Embryonic facial prominence (tissue), 1 donor: ENCODE measurements at regions not wholly inside any gene's neighbourhood (a gene's known extent, or its start where the extent isn't known, plus 50 kb on each side); places are given as distances from the start of the nearest gene placed in this dataset.
"Not testable (repeated sequence)": the region's sequence is repeated elsewhere in the genome, so short reads cannot be mapped to it uniquely, and the experiment has no call there.

ENCODE experiments used
- DNase-seq: peaks from one replicate; pipeline ENCODE4 v3.0.0-alpha.2; 2016; ENCODE audit errors: extremely low spot score

GRCh38 chr5:30596495-30597064 is 596.9 kb upstream of the CDH6 start:
- no peak for DNase-seq

GRCh38 chr5:30594331-30594730 is 599.2 kb upstream of the CDH6 start:
- DNase-seq, result no peak

DNA sequence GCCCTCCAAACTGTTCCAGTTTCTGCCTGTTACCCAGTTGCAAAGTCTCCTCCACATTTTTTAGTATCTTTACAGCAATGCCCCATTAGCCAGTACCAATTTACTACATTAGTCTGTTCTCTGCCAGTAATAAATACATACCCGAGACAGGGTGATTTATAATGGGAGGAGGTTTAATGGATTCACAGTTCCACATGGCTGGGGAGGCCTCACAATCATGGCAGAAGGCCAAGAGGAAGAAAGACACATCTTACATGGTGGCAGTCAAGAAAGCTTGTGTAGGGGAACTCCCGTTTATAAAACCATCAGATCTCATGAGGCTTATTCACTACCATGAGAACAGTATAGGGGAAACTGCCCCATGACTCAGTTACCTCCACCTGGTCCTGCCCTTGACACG is 600.7 kb upstream of the CDH6 start:
- DNase-seq, result no peak

- DNase-seq, result no peak
These were observed 612.1 kb upstream of the CDH6 start for GRCh38 chr5:30581198-30581935.

GRCh38 chr5:30574761-30575160 is 618.7 kb upstream of the CDH6 start:
- no peak for DNase-seq

GRCh38 chr5:30572279-30572678 is 621.2 kb upstream of the CDH6 start:
- no peak for DNase-seq

- DNase-seq, result no peak
These were observed 631.7 kb upstream of the CDH6 start for GRCh38 chr5:30561771-30562170.

DNA sequence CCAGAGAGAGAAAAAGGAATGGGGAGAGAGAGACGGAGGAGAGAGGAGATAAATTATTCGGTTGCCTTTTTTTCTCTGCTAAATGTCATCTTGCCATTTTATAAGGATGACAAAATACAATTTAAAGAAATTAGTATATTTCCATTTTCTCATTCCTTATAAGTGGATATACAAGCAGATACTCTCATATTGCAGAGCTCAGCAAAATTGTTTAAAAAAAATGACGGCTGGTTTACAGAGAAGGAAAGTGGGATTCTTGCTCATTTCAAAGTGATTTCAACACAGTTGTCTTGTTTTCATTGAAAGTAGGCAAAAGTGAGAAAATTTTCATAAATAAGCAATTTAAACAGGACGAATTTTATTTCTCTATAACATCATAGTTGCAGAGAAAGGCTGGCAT is 641.9 kb upstream of the CDH6 start:
- no peak for DNase-seq

GRCh38 chr5:30548580-30549305 is 644.7 kb upstream of the CDH6 start:
- DNase-seq, result no peak

DNA sequence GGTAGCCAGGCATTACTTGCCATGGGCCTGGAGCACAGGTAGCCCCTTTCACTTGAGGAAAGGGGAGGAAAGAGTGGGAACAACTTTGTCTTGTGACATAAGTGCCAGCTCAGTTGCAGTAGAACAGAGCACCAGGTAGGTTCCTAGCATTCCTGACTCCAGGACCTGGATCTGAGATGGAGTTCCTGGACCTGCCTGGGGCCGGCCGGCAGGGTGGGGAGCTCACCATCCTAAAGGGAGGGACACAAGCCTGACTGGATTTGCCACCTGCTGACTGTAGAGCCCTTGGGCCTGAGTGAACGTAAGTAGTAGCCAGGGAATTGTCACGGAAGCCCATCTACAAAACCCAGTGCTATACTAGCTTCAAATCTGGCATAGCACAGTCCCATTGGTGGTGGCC is 653.3 kb upstream of the CDH6 start:
- DNase-seq, result no peak

GRCh38 chr5:30539004-30539634 is 654.4 kb upstream of the CDH6 start:
- no peak for DNase-seq

DNA sequence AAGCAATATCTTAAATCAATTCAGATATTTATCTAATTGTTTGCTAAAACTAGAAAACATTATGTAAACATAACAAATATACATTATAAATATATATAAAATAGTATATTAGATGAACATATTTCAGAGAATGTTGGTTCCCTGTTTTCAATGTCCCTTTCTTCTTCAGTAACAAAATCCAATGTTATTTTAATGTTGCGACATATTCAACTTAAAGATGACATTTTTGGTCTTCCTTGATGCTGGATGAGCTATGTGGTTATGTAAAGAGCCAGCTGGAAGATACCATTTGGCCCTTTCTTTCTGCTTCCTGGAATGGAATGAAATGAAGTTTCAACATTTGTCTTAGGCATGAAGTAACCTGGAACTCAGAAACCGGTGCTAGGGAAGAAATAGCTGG is 668.1 kb upstream of the CDH6 start:
- DNase-seq, result no peak

- no peak for DNase-seq
These were observed 669.1 kb upstream of the CDH6 start for GRCh38 chr5:30524428-30524827.

DNA sequence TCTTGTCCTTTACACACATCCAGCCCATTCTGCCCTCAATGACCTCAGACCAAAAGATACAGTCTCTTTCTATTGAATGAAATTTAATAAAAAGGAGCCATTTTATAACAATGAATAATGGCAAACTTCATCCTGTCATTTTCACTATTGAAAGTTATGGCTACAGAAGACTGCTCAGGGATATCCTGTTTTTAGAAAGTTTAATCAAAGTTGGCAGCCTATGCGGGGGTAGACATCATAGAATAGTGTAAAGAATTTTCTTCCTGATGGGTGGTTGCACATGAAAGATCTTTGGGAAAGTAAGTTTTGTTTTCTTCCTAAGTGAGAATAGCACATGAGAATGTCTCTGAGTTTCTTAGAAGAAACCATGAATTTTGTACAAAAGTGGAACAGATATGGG is 670.4 kb upstream of the CDH6 start:
- no peak for DNase-seq

GRCh38 chr5:30505014-30505886 is 688.2 kb upstream of the CDH6 start:
- no peak for DNase-seq

GRCh38 chr5:30502277-30502676 is 691.2 kb upstream of the CDH6 start:
- no peak for DNase-seq

DNA sequence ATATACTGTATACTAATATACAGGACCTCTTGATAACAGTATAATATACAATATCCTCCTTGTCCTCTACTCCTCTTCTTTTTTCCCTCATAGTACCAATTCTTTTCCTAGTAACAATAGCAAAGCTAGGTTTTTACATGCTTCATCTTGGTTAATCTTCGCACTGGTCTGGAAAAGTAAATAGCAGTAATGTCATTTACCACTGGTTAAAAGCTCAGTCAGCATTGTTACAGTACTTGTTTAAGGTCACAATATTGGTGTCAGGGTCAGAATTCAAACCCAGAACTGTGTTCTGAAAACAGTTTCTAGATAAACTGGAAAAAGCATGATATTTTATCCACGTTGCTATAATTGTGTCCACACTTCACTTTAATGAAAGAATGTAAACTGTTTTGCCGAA is 692.4 kb upstream of the CDH6 start:
- DNase-seq, result no peak

DNA sequence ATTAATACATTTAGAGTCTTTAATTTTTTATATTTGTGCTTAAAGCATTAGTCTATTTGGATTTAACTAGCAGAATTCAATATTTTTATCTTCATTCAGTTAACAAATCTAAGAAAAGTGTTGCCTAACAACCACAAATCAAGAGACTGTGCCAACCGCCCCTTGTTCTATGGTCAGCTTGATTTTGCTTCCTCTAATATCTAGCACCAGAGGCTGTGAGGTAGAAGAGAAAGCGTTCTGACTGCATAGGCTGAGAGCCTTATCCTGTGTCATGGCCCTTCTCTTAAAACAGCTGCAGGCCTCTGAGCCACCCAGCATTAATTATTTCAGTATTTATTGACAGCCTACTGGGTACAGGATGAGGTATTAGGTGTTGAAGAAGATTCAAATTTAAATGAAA is 693.0 kb upstream of the CDH6 start:
- no peak for DNase-seq

GRCh38 chr5:30499402-30499801 is 694.1 kb upstream of the CDH6 start:
- no peak for DNase-seq

GRCh38 chr5:30498972-30499371 is 694.5 kb upstream of the CDH6 start:
- DNase-seq, result no peak

DNA sequence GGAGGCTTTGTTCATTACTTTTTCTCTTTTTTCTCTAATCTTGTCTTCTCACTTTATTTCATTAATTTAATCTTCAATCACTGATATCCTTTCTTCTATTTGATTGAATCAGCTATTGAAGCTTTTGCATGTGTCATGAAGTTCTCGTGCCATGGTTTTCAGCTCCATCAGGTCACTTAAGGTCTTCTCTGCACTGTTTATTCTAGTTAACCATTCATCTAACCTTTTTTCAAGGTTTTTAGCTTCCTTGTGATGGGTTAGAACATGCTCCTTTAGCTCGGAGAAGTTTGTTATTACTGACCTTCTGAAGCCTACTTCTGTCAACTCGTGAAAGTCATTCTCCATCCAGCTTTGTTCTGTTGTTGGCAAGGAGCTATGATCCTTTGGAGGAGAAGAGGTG is 695.0 kb upstream of the CDH6 start:
- DNase-seq, result not testable (repeated sequence)

DNA sequence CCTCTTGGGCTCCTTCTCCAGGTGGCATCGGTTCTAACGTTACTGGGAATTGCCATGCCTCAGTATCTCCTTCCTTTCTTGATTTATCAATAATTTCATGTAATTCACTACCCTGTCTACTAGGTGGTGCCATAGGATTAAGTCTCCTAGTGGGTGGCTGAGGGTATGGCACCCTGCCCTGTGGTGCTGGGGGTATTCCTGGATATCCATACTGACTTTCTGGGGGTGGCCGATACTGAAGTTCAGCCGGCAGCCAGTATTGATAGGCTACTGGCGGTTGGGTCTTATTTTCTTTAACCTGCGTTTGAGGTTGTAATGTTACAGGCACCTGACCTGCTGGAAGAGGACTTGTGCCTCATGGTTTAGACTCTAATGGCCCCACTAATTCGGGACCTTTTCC is 699.4 kb upstream of the CDH6 start:
- not testable (repeated sequence) for DNase-seq
